Testis (tissue), 2 donors: ENCODE measurements at regions not wholly inside any gene's neighbourhood (a gene's known extent, or its start where the extent isn't known, plus 50 kb on each side); places are given as distances from the start of the nearest gene placed in this dataset.
"Not testable (repeated sequence)": the region's sequence is repeated elsewhere in the genome, so short reads cannot be mapped to it uniquely, and the experiment has no call there.

ENCODE experiments used
- POLR2A ChIP-seq: fragments of 450-650 bp; IDR thresholded peaks from one replicate; pipeline ENCODE4 v1.6.1; 2017; ENCODE audit warnings: antibody characterized with exemption, mild to moderate bottlenecking, moderate library complexity
- TF ChIP-seq, protein P1 (sequence below), 3 experiments: fragments of 450-650 bp in 2 of 3; fragments of 200-600 bp in 1 of 3; sonication (generic) in 1 of 3; IDR thresholded peaks; one replicate each; pipeline ENCODE4 v1.5.1; 2016 to 2019; ENCODE audit warnings: antibody characterized with exemption in 3 of 3, mild to moderate bottlenecking in 2 of 3, moderate library complexity in 1 of 3

DNA sequence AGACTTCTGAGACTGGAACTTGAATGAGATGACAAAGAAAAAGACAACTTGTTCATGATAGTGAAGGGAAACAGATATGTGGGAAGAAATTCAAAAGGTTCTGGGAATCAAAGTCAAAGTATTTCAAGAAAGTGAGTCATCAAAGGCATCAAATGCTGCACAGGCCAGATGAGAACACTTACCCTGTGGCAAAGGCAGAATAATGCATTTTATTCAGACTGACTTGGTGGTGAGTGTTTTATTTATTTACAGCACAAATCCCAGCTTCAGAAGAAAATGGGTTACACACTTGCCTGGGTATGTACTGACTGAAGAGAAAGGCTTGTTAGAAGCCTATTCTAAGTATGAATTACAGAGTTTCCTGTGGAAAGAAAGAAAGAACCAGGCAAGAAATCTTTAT, 78.2 kb upstream of the ALG10B start:
- TF ChIP-seq, protein P1, sequence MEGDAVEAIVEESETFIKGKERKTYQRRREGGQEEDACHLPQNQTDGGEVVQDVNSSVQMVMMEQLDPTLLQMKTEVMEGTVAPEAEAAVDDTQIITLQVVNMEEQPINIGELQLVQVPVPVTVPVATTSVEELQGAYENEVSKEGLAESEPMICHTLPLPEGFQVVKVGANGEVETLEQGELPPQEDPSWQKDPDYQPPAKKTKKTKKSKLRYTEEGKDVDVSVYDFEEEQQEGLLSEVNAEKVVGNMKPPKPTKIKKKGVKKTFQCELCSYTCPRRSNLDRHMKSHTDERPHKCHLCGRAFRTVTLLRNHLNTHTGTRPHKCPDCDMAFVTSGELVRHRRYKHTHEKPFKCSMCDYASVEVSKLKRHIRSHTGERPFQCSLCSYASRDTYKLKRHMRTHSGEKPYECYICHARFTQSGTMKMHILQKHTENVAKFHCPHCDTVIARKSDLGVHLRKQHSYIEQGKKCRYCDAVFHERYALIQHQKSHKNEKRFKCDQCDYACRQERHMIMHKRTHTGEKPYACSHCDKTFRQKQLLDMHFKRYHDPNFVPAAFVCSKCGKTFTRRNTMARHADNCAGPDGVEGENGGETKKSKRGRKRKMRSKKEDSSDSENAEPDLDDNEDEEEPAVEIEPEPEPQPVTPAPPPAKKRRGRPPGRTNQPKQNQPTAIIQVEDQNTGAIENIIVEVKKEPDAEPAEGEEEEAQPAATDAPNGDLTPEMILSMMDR (IDR thresholded peaks at IDR 0.05): not testable (repeated sequence)
- TF ChIP-seq POLR2A: not testable (repeated sequence)
